Neuronal stem cell (in vitro differentiated cells): ENCODE measurements at regions not wholly inside any gene's neighbourhood (a gene's known extent, or its start where the extent isn't known, plus 50 kb on each side); places are given as distances from the start of the nearest gene placed in this dataset.
A peak's percentile ranks its signal among the peaks of the same experiment; 100 is the strongest.

ENCODE experiments used
- DNase-seq: peaks from one replicate; pipeline ENCODE4 v3.0.0-alpha.2; 2013; ENCODE audit warnings: low spot score
- H2AFZ ChIP-seq: one replicate; pipeline ENCODE4 v1.6.1; 2013; ENCODE audit warnings: mild to moderate bottlenecking, low read length, inconsistent platforms
- H2AK5ac ChIP-seq: 2 replicates; pipeline ENCODE4 v1.6.1; 2013; ENCODE audit warnings: low read depth, mild to moderate bottlenecking, inconsistent platforms, low read length, moderate library complexity, mixed read lengths
- H2BK120ac ChIP-seq: 2 replicates; pipeline ENCODE4 v1.6.1; 2013; ENCODE audit warnings: low read depth, mild to moderate bottlenecking, inconsistent platforms, low read length, moderate library complexity, mixed read lengths
- H2BK12ac ChIP-seq: one replicate; pipeline ENCODE4 v1.6.1; 2013; ENCODE audit warnings: low read length, inconsistent platforms
- H2BK15ac ChIP-seq: 2 replicates; pipeline ENCODE4 v1.6.1; 2013; ENCODE audit warnings: mild to moderate bottlenecking, low read length, inconsistent platforms, mixed read lengths
- H2BK5ac ChIP-seq: one replicate; pipeline ENCODE4 v1.6.1; 2013; ENCODE audit warnings: inconsistent platforms, mild to moderate bottlenecking, low read length, moderate library complexity
- H3K14ac ChIP-seq: one replicate; pipeline ENCODE4 v1.6.1; 2013; ENCODE audit warnings: low read length, inconsistent platforms
- H3K18ac ChIP-seq: 2 replicates; pipeline ENCODE4 v1.6.1; 2013; ENCODE audit warnings: low read length, inconsistent platforms
- H3K23ac ChIP-seq: 2 replicates; pipeline ENCODE4 v1.6.1; 2013; ENCODE audit warnings: low read depth, mild to moderate bottlenecking, mixed read lengths, low read length, inconsistent platforms; ENCODE audit not compliant: poor library complexity
- H3K27ac ChIP-seq: replicated peaks from 3 replicates; pipeline ENCODE4 v1.5.1; 2013; ENCODE audit warnings: low read length, inconsistent platforms
- H3K27me3 ChIP-seq, 3 experiments: 2 replicates each; pipeline ENCODE4 v1.6.1; 2013; ENCODE audit warnings: low read length in 3 of 3, mild to moderate bottlenecking in 2 of 3, inconsistent platforms in 1 of 3, low read depth in 1 of 3, mixed read lengths in 1 of 3, moderate library complexity in 1 of 3; ENCODE audit not compliant: control insufficient read depth in 3 of 3, insufficient read depth in 3 of 3
- H3K36me3 ChIP-seq, 2 donors: replicated peaks in 1 of 2; 2 replicates each; pipeline ENCODE4 v1.6.1; 2013; ENCODE audit warnings: low read length in 2 of 2; ENCODE audit not compliant: control insufficient read depth in 2 of 2, insufficient read depth in 2 of 2
- H3K4ac ChIP-seq: 2 replicates; pipeline ENCODE4 v1.6.1; 2013; ENCODE audit warnings: inconsistent platforms, mild to moderate bottlenecking, low read length, moderate library complexity
- H3K4me1 ChIP-seq, 2 donors: 1 replicate in 1 of 2; 2 replicates in 1 of 2; pipeline ENCODE4 v1.6.1; 2013; ENCODE audit warnings: low read length in 2 of 2, low read depth in 1 of 2; ENCODE audit not compliant: control insufficient read depth in 2 of 2, insufficient read depth in 1 of 2
- H3K4me2 ChIP-seq: one replicate; pipeline ENCODE4 v1.6.1; 2013; ENCODE audit warnings: mild to moderate bottlenecking, low read length, inconsistent platforms; ENCODE audit not compliant: insufficient read depth, poor library complexity, severe bottlenecking
- H3K4me3 ChIP-seq, 2 donors: 2 replicates each; pipeline ENCODE4 v1.5.1; 2013; ENCODE audit warnings: low read length in 2 of 2, mild to moderate bottlenecking in 2 of 2, inconsistent platforms in 1 of 2, moderate library complexity in 1 of 2
- H3K79me1 ChIP-seq: one replicate; pipeline ENCODE4 v1.6.1; 2013; ENCODE audit warnings: low read depth, mild to moderate bottlenecking, inconsistent platforms, low read length, moderate library complexity
- H3K9ac ChIP-seq: one replicate; pipeline ENCODE4 v1.6.1; 2013; ENCODE audit warnings: mild to moderate bottlenecking, low read depth, low read length, inconsistent platforms; ENCODE audit not compliant: poor library complexity
- H3K9me3 ChIP-seq, 2 donors: replicated peaks in 1 of 2; 2 replicates each; pipeline versions ENCODE3 to v1.6.1; 2013; ENCODE audit warnings: low read length in 2 of 2, mild to moderate bottlenecking in 2 of 2, inconsistent platforms in 1 of 2, low read depth in 1 of 2, mixed read lengths in 1 of 2, moderate library complexity in 1 of 2; ENCODE audit not compliant: control insufficient read depth in 2 of 2, insufficient read depth in 1 of 2
- H4K8ac ChIP-seq: one replicate; pipeline ENCODE4 v1.6.1; 2013; ENCODE audit warnings: low read depth, mild to moderate bottlenecking, inconsistent platforms, low read length, moderate library complexity
- H4K91ac ChIP-seq: one replicate; pipeline ENCODE4 v1.6.1; 2013; ENCODE audit warnings: low read length, low read depth, mild to moderate bottlenecking, inconsistent platforms; ENCODE audit not compliant: poor library complexity
- WGBS, 2 donors: extraction: QIAGEN DNeasy Blood & Tissue Kit; methylation state at CpG; one replicate each; pipeline ENCODE4 v1.1.7; 2013; ENCODE audit warnings: missing lambda C conversion rate in 2 of 2, mixed read lengths in 1 of 2; ENCODE audit not compliant: insufficient read length in 2 of 2, insufficient replicate concordance in 1 of 2; ENCODE audit errors: extremely low coverage in 2 of 2; 5-methylcytosine and 5-hydroxymethylcytosine counted together

DNA sequence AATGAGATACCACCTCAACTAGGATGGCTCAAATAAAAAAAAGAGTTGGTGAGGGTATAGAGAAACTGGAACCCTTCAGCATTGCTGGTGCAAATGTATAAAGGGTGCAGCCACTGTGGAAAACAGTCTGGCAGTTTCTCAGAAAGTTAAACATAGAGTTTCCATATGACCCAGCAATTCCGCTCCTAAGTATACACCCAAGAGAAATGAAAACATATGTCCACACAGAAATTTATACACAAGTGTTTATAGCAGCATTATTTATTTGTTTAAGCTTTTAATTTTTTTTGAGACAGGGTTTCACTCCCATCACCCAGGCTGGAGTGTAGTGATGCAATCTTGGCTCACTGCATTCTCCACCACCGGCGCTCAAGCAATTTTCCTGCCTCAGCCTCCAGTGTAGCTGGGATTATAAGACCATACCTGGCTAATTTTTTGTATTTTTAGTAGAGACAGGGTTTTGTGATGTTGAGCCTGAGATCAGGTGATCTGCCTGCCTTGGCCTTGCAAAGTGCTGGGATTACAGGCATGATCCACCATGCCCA, 118.2 kb upstream of the KIF5B start:
- Histone ChIP-seq H2AFZ (no peak overlapping the region), H4K8ac (no peak overlapping the region), H3K79me1 (no peaks in the 10 kb centered on the region), H3K9me3 (no peaks in the 10 kb centered on the region), H3K27ac (no peak overlapping the region), H2AK5ac (no peak overlapping the region), H3K9ac (no peak overlapping the region), H2BK12ac (no peak overlapping the region), H3K14ac (no peak overlapping the region), H3K27me3 (no peaks in the 10 kb centered on the region), H3K36me3 (no peaks in the 10 kb centered on the region), H3K18ac (no peak overlapping the region), H3K4me2 (no peak overlapping the region), H2BK15ac (no peak overlapping the region), H3K4me1 (no peaks in the 10 kb centered on the region), H3K4ac (no peak overlapping the region), H4K91ac (no peak overlapping the region), H2BK5ac (no peak overlapping the region), H3K4me3 (no peak overlapping the region), H3K23ac (no peak overlapping the region), H2BK120ac (no peak overlapping the region)
- no peak for DNase-seq
- no CpG with 5 or more reads among the region's 3 CpGs for WGBS, 2 donors

DNA sequence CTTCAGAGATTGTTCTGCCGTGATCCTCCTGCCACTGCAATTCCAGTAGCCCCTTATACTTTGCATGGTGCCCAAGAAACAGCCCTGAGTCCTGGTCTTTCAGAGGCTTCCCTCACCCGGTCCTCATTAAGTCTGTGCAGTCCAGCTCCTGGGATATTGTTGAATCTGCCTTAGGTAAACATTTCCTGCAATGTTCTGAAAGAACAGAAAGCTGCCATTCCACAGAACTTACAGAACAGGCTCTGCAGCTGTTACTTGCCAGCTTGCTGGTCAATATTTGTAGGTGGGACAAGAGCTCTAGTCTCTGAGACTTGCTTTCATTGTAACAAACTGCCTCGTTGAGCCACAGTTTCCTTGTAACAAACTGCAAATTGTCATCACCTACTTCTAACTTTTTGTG, 115.0 kb upstream of the KIF5B start:
- H3K14ac ChIP-seq: no peak overlapping the region
- H2AK5ac ChIP-seq: no peak overlapping the region
- no peak overlapping the region for H2BK12ac ChIP-seq
- H3K9ac ChIP-seq: no peak overlapping the region
- no peak overlapping the region for H3K4me3 ChIP-seq
- no peak for DNase-seq
- no peak overlapping the region for H2AFZ ChIP-seq
- H3K9me3 ChIP-seq: no peaks in the 10 kb centered on the region
- H3K4me2 ChIP-seq: no peak overlapping the region
- no peak overlapping the region for H3K23ac ChIP-seq
- no peaks in the 10 kb centered on the region for H3K4me1 ChIP-seq
- no peak overlapping the region for H2BK15ac ChIP-seq
- no peak overlapping the region for H3K4ac ChIP-seq
- H3K36me3 ChIP-seq: no peaks in the 10 kb centered on the region
- no peak overlapping the region for H4K91ac ChIP-seq
- H3K79me1 ChIP-seq: no peaks in the 10 kb centered on the region
- H2BK120ac ChIP-seq: no peak overlapping the region
- H3K27ac ChIP-seq: no peak overlapping the region
- H3K18ac ChIP-seq: no peak overlapping the region
- H4K8ac ChIP-seq: no peak overlapping the region
- no peaks in the 10 kb centered on the region for H3K27me3 ChIP-seq
- WGBS, 2 donors: no CpG with 5 or more reads among the region's 3 CpGs
- no peak overlapping the region for H2BK5ac ChIP-seq

DNA sequence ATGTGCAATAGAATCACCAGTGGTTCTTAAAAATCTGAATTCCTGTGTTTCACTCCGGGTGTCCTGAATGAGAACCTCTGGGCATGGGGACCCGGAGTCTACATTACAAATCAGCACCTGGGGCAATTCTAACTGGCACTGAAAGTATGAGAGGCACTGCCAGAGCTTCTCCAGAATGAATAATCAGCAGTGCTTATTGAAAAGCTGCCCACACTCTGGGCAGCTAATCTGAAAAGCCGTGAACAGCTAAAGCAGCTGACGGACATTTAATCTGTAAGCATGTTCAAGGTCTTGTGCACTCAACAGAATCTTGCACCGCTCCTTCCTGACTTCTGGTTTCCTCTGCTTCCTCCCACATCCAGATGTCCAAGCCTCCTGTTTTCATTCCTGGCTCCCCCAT, 113.3 kb upstream of the KIF5B start:
- no CpG with 5 or more reads among the region's 5 CpGs for WGBS, 2 donors
- H3K14ac ChIP-seq: no peak overlapping the region
- no peak overlapping the region for H2AFZ ChIP-seq
- no peaks in the 10 kb centered on the region for H3K36me3 ChIP-seq
- no peak overlapping the region for H2BK120ac ChIP-seq
- no peak overlapping the region for H3K27ac ChIP-seq
- H4K8ac ChIP-seq: no peak overlapping the region
- no peak overlapping the region for H3K4me3 ChIP-seq
- no peak overlapping the region for H3K4ac ChIP-seq
- H2BK5ac ChIP-seq: no peak overlapping the region
- no peak overlapping the region for H2BK15ac ChIP-seq
- no peak overlapping the region for H4K91ac ChIP-seq
- no peak overlapping the region for H3K23ac ChIP-seq
- no peak overlapping the region for H2BK12ac ChIP-seq
- no peaks in the 10 kb centered on the region for H3K27me3 ChIP-seq
- H3K9ac ChIP-seq: no peak overlapping the region
- H3K9me3 ChIP-seq: no peaks in the 10 kb centered on the region
- no peak overlapping the region for H3K18ac ChIP-seq
- no peak for DNase-seq
- H3K79me1 ChIP-seq: no peaks in the 10 kb centered on the region
- no peaks in the 10 kb centered on the region for H3K4me1 ChIP-seq
- H2AK5ac ChIP-seq: no peak overlapping the region
- no peak overlapping the region for H3K4me2 ChIP-seq

DNA sequence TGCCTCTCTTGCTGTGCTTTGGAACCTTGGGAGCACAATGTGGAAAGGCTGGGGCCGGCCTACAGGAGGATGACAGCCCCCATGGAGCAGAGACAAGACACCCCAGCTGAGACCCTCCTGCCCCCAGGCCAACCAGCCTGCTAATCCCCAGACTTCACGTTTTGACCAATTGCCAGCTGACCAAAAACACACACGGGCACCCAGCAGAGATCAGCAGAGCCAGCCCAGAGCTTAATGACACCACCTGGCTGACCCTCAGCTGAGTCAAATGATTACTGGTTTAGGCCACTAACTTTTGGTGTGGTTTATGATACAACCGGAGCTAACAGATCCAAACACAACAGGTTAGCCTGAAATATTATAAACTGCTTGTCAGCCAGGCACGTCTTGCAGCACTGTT, 111.2 kb upstream of the KIF5B start:
- Histone ChIP-seq H3K18ac (peak overlapping the region; percentile 2), H3K27me3 (no peaks in the 10 kb centered on the region), H3K4ac (no peak overlapping the region), H3K79me1 (no peaks in the 10 kb centered on the region), H3K36me3 (no peaks in the 10 kb centered on the region), H2BK12ac (no peak overlapping the region), H3K4me2 (no peak overlapping the region), H2BK15ac (no peak overlapping the region), H3K9ac (no peak overlapping the region), H3K9me3 (no peaks in the 10 kb centered on the region), H4K91ac (no peak overlapping the region), H2AFZ (no peak overlapping the region), H2BK5ac (no peak overlapping the region), H4K8ac (no peak overlapping the region), H3K4me1 (no peaks in the 10 kb centered on the region), H2AK5ac (no peak overlapping the region), H2BK120ac (no peak overlapping the region), H3K23ac (no peak overlapping the region), H3K14ac (no peak overlapping the region), H3K27ac (no peak overlapping the region), H3K4me3 (no peak overlapping the region)
- DNase-seq: no peak
- no CpG with 5 or more reads among the region's 5 CpGs for WGBS, 2 donors
